HepG2 (cell line): ENCODE measurements at regions not wholly inside any gene's neighbourhood (a gene's known extent, or its start where the extent isn't known, plus 50 kb on each side); places are given as distances from the start of the nearest gene placed in this dataset.
"Not testable (repeated sequence)": the region's sequence is repeated elsewhere in the genome, so short reads cannot be mapped to it uniquely, and the experiment has no call there.

Experiments used
- ATAC-seq: fragments of 200-7000 bp; cut with Tn5 transposase; 3 replicates; pipeline ENCODE4 v1.9.1; 2020; ENCODE audit warnings: mild to moderate bottlenecking, moderate library complexity
- BruUV-seq: library from RNA; stranded (reverse); fragments of 400-500 nt; replicated peaks from 2 replicates; lab custom pipeline; 2021; lab: Mats Ljungman, UMichigan
- CTCF ChIA-PET: fragments of 300-600 bp; formaldehyde crosslinking; extraction: SDS; loops from one replicate; lab custom pipeline; 2021; ENCODE audit warnings: low total read pairs, inconsistent platforms, low intra/inter-chr PET ratio; lab: Yijun Ruan, JAX
- POLR2A ChIA-PET: fragments of 350-600 bp; sonication (Branson Sonifier 250); formaldehyde crosslinking; loops from one replicate; lab custom pipeline; 2020; ENCODE audit warnings: antibody characterized with exemption, inconsistent platforms; lab: Yijun Ruan, JAX
- DNase-seq: peaks from one replicate; pipeline ENCODE4 v3.0.0-alpha.2; 2015; ENCODE audit warnings: low spot score
- FAIRE-seq: peaks from 3 replicates; lab custom pipeline; 2011; peaks lifted over from hg19 to GRCh38; lab: Jason Lieb, UNC
- H2AFZ ChIP-seq: one replicate; pipeline ENCODE4 v1.6.1; 2011; ENCODE audit warnings: low read length, inconsistent platforms
- H3K27ac ChIP-seq: fragments of 300-600 bp; 3 replicates; pipeline ENCODE4 v1.8.0; 2011; ENCODE audit warnings: mixed run types, mild to moderate bottlenecking, mixed read lengths, low read length, inconsistent platforms; ENCODE audit not compliant: insufficient read depth; ENCODE audit errors: extremely low read length
- H3K27me3 ChIP-seq, 2 experiments: fragments of 200-600 bp in 1 of 2; 2 replicates in 1 of 2; 3 replicates in 1 of 2; pipeline versions ENCODE4 v1.6.0 to v1.8.0; 2011; ENCODE audit warnings: low read length in 2 of 2, mild to moderate bottlenecking in 2 of 2, moderate library complexity in 2 of 2, inconsistent platforms in 1 of 2; ENCODE audit not compliant: insufficient read depth in 2 of 2, control insufficient read depth in 1 of 2
- H3K36me3 ChIP-seq, 2 experiments: fragments of 200-600 bp in 1 of 2; replicated peaks in 1 of 2; 2 replicates in 1 of 2; 3 replicates in 1 of 2; pipeline versions ENCODE4 v1.5.1 to v1.8.0; 2011; ENCODE audit warnings: low read length in 2 of 2, inconsistent platforms in 1 of 2; ENCODE audit not compliant: insufficient read depth in 2 of 2, control insufficient read depth in 1 of 2
- H3K4me1 ChIP-seq: 2 replicates; pipeline ENCODE4 v1.5.1; 2012; ENCODE audit warnings: low read length, inconsistent platforms; ENCODE audit not compliant: insufficient read depth
- H3K4me2 ChIP-seq: 2 replicates; pipeline ENCODE4 v1.6.0; 2011; ENCODE audit warnings: low read depth, low read length, inconsistent platforms
- H3K4me3 ChIP-seq, 3 experiments: fragments of 200-600 bp in 1 of 3; sonication (generic), shearing (Covaris generic) in 1 of 3; replicated peaks in 1 of 3; 2 replicates each; pipeline ENCODE4 v1.5.1; 2011 to 2016; ENCODE audit warnings: low read length in 3 of 3, inconsistent platforms in 2 of 3, low read depth in 2 of 3, mild to moderate bottlenecking in 2 of 3, control low read depth in 1 of 3, mixed read lengths in 1 of 3; ENCODE audit not compliant: insufficient read depth in 1 of 3
- H3K79me2 ChIP-seq: one replicate; pipeline ENCODE4 v1.6.1; 2011; ENCODE audit warnings: low read length, inconsistent platforms; ENCODE audit not compliant: insufficient read depth
- H3K9ac ChIP-seq: 2 replicates; pipeline ENCODE4 v1.6.0; 2011; ENCODE audit warnings: mild to moderate bottlenecking, low read depth, low read length, inconsistent platforms; ENCODE audit not compliant: insufficient read depth
- H3K9me3 ChIP-seq: 2 replicates; pipeline ENCODE4 v1.5.1; 2012; ENCODE audit warnings: mild to moderate bottlenecking, low read length
- H4K20me1 ChIP-seq: 2 replicates; pipeline ENCODE4 v1.6.0; 2011; ENCODE audit warnings: inconsistent platforms, mild to moderate bottlenecking, low read length, moderate library complexity; ENCODE audit not compliant: insufficient read depth
- HNRNPK ChIP-seq: fragments of 200-400 bp; formaldehyde crosslinking; IDR thresholded peaks from 2 replicates; pipeline ENCODE4 v1.6.1; 2018; ENCODE audit warnings: low read length, low read depth, moderate library complexity, mild to moderate bottlenecking; ENCODE audit not compliant: poor library complexity, severe bottlenecking
- WGBS: methylation state at CpG from one replicate; pipeline ENCODE4 v1.1.6; 2017; ENCODE audit warnings: low lambda C conversion rate; 5-methylcytosine and 5-hydroxymethylcytosine counted together
- in situ Hi-C: cut with HindIII; loops from 2 replicates; pipeline ENCODE4 v1.10.0; 2017; ENCODE audit warnings: low pct_unique_long_range_greater_than_20kb; ENCODE audit not compliant: extremely low pct_ligation_motif_present
- intact Hi-C: fragments of 100-400 bp; cut with micrococcal nuclease; formaldehyde crosslinking; loops from one replicate; pipeline ENCODE4 v1.10.0; 2022; ENCODE audit not compliant: unreplicated experiment

DNA sequence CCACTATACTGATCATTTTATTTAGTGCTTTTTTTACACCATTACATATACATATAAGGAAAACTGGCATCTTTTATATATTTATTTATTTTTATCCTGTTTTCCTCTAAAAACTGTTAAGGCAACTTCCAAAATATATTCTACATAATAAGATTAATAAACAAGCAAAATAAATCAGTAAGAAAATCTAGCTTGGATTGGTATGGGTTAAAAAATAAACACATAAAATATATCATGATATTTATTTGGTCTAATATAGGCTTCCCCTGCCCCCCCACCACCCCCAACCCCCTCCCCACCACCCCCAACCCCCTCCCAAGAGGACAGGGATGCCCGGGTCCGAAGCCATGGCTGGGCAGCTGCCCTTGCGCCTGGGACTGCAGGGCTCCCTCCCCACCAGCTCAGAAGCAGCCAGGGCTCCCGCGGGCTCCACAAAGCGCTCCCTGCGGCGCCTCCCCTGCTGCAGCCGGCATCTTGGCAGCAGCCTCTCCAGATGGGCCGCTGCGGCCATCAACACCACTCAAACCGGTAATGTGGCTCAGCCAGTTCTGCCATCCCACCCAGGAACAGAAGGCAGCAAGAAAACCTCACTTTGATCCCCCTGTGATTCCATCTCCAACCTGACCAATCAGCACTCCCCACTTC is 319.3 kb downstream of the SPATA31A6 start:
- H2AFZ ChIP-seq: not testable (repeated sequence)

DNA sequence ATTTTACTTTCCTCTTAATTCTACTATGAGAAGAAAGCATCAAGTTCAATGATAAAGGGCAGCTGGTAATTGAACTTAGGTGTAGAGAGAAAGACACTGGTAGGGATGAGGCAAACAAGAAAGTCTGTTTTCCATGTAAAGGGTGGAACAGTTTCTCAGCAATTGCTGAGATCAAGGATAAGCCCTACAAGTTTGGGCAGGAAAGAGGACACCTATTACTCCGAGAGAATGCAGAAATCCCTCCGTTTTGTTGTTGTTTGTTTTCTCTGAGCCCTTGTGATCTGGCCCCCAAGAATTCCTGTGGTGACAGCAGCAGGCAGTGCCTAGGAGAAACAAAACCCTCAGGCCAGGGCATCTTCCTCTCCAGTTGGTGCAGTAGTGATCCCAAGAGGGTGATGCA is 324.7 kb downstream of the SPATA31A6 start:
- DNase-seq, POLR2A ChIA-PET: not testable (repeated sequence)

More for the DNA sequence above, 319.3 kb downstream of the SPATA31A6 start:
- H3K4me2 ChIP-seq, BruUV-seq, H3K9ac ChIP-seq, ATAC-seq, FAIRE-seq, H3K27ac ChIP-seq, DNase-seq, H4K20me1 ChIP-seq, H3K9me3 ChIP-seq, H3K4me3 ChIP-seq, in situ Hi-C loops, intact Hi-C loops, H3K36me3 ChIP-seq, H3K27me3 ChIP-seq, H3K79me2 ChIP-seq, CTCF ChIA-PET, H3K4me1 ChIP-seq, POLR2A ChIA-PET: not testable (repeated sequence)
- TF ChIP-seq HNRNPK: peak; percentile 78
- 23% methylated on average over 10 of the region's 12 CpGs for WGBS

DNA sequence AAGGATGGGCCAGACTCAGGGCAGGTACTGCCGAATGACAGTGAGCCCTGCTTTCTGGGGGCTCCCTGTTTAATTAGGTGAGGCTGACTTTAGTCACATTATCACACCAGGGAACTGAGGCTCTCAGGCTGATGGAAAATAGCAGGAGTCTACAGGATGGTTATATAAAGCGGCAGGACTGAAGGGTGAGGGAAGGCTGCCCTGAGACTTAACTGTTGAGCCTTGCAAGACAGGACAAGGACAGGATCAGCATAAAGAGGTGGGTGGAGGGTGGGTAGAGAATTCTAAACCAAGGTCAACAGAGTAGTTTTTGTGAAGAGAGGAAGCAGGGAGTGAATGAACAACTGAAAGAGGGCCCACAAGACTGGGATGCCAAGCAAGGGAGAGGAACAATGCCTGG is 330.1 kb downstream of the SPATA31A6 start:
- DNase-seq, H3K4me2 ChIP-seq, POLR2A ChIA-PET, H3K9ac ChIP-seq, H3K4me1 ChIP-seq, H3K4me3 ChIP-seq, BruUV-seq, H4K20me1 ChIP-seq, H3K79me2 ChIP-seq, H3K27ac ChIP-seq, H3K36me3 ChIP-seq, H2AFZ ChIP-seq, intact Hi-C loops, H3K27me3 ChIP-seq, CTCF ChIA-PET, FAIRE-seq, in situ Hi-C loops, H3K9me3 ChIP-seq, ATAC-seq: not testable (repeated sequence)
- no CpG with 5 or more reads among the region's 2 CpGs for WGBS

More for the DNA sequence above, 324.7 kb downstream of the SPATA31A6 start:
- ATAC-seq, H3K36me3 ChIP-seq, CTCF ChIA-PET, in situ Hi-C loops, FAIRE-seq, H3K27me3 ChIP-seq, H3K4me1 ChIP-seq, BruUV-seq, H3K4me3 ChIP-seq, H3K9me3 ChIP-seq, H3K9ac ChIP-seq, H2AFZ ChIP-seq, H3K27ac ChIP-seq, H4K20me1 ChIP-seq, H3K79me2 ChIP-seq, intact Hi-C loops, H3K4me2 ChIP-seq: not testable (repeated sequence)
- 3% methylated on average over 2 of the region's 2 CpGs for WGBS

DNA sequence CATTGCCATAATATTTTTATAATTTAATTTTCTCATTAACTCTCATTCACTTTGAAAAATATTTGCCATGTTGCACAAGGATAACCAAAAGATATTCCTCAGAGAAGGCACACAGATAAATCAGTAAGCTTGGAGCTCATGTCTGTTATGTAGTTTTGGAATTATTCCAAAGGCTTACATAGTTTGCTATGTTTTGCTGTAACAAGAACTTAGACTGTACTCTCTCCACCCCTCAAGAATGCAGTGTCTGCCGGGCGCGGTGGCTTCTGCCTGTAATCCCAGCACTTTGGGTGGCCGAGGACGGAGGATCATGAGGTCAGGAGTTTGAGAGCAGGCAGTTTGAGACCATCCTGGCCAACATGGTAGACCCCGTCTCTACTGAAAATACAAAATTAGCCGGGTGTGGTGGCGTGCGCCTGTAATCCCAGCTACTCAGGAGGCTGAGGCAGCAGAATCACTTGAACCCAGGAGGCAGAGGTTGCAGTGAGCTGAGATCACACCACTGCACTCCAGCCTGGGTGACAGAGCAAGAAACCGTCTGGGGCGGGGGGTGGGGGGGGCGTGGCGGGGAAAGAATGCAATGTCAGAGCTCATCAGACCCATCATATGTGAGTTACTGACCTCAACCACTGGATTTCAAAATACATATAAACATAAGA is 351.0 kb downstream of the SPATA31A6 start:
- H4K20me1 ChIP-seq, FAIRE-seq, H3K9ac ChIP-seq, DNase-seq, H3K79me2 ChIP-seq, in situ Hi-C loops, H3K27me3 ChIP-seq, H3K4me1 ChIP-seq, H3K9me3 ChIP-seq, H3K4me2 ChIP-seq, ATAC-seq, CTCF ChIA-PET, H3K36me3 ChIP-seq, H3K4me3 ChIP-seq, intact Hi-C loops, BruUV-seq, POLR2A ChIA-PET, H3K27ac ChIP-seq, H2AFZ ChIP-seq: not testable (repeated sequence)
- 100% methylated on average over 3 of the region's 13 CpGs for WGBS
